PFSK-1 (cell line): ENCODE measurements at regions not wholly inside any gene's neighbourhood (a gene's known extent, or its start where the extent isn't known, plus 50 kb on each side); places are given as distances from the start of the nearest gene placed in this dataset.

Source experiments
- FOXP2 ChIP-seq: optimal IDR thresholded peaks from 2 replicates; pipeline ENCODE3; 2011; ENCODE audit warnings: borderline replicate concordance, control low read depth, inconsistent platforms; ENCODE audit not compliant: insufficient read depth; ENCODE audit errors: extremely low read length, extremely low read depth
- POLR2AphosphoS5 ChIP-seq: IDR thresholded peaks from 2 replicates; pipeline ENCODE4 v1.6.1; 2012; ENCODE audit warnings: low read depth, mild to moderate bottlenecking, control low read depth, low read length, moderate library complexity
- REST ChIP-seq, 2 experiments: IDR thresholded peaks; 2 replicates each; pipeline versions ENCODE4 v1.6.1 to v1.8.0; 2011 to 2012; ENCODE audit warnings: low read depth in 2 of 2, low read length in 2 of 2, control low read depth in 1 of 2, inconsistent platforms in 1 of 2, mild to moderate bottlenecking in 1 of 2, moderate library complexity in 1 of 2; ENCODE audit not compliant: insufficient read depth in 1 of 2
- SIN3A ChIP-seq: IDR thresholded peaks from 2 replicates; pipeline ENCODE4 v1.6.1; 2012; ENCODE audit warnings: mild to moderate bottlenecking, low read length, moderate library complexity, borderline replicate concordance; ENCODE audit not compliant: insufficient read depth

- TF ChIP-seq POLR2AphosphoS5 (no peak), FOXP2 (no peak), SIN3A (no peak), REST (IDR thresholded peaks at IDR 0.05; ENCODE audit: insufficient read depth in 1 of 2, low read depth in 2 of 2, low read length in 2 of 2) (no peak)
These were observed 129.8 kb upstream of the TMEM132C start for GRCh38 chr12:128137140-128137539.
